Ovary (tissue), 7 donors: ENCODE measurements at regions not wholly inside any gene's neighbourhood (a gene's known extent, or its start where the extent isn't known, plus 50 kb on each side); places are given as distances from the start of the nearest gene placed in this dataset.

Source experiments
- DNase-seq, 5 donors: peaks; one replicate each; pipeline ENCODE4 v3.0.0-alpha.2; 2019 to 2020
- H3K27ac ChIP-seq, 2 donors: fragments of 200-600 bp; one replicate each; pipeline versions ENCODE4 v1.5.1 to v1.8.0; 2019 to 2022
- H3K27me3 ChIP-seq: fragments of 200-600 bp; one replicate; pipeline ENCODE4 v1.8.0; 2022
- H3K36me3 ChIP-seq: fragments of 200-600 bp; sonication (generic); one replicate; pipeline ENCODE4 v1.5.1; 2019
- H3K4me1 ChIP-seq: one replicate; pipeline ENCODE4 v1.8.1; 2013; ENCODE audit warnings: mild to moderate bottlenecking, moderate library complexity; ENCODE audit not compliant: insufficient read depth
- H3K4me3 ChIP-seq: fragments of 200-600 bp; sonication (generic); one replicate; pipeline ENCODE4 v1.5.1; 2017
- H3K9me3 ChIP-seq, 2 donors: fragments of 200-600 bp in 1 of 2; sonication (generic) in 1 of 2; one replicate each; pipeline versions ENCODE4 v1.5.1 to v1.8.1; 2013 to 2019; ENCODE audit warnings: mild to moderate bottlenecking in 1 of 2, moderate library complexity in 1 of 2
- CTCF ChIP-seq, 3 donors: fragments of 450-650 bp in 2 of 3; fragments of 200-600 bp in 1 of 3; IDR thresholded peaks; one replicate each; pipeline versions ENCODE4 v1.5.1 to v1.8.0; 2016 to 2022; ENCODE audit warnings: antibody characterized with exemption in 3 of 3, mild to moderate bottlenecking in 1 of 3
- EP300 ChIP-seq: sonication (generic); formaldehyde crosslinking; IDR thresholded peaks from one replicate; pipeline ENCODE4 v1.6.1; 2017; ENCODE audit warnings: antibody characterized with exemption
- POLR2A ChIP-seq: fragments of 450-650 bp; IDR thresholded peaks from one replicate; pipeline ENCODE4 v1.6.1; 2017; ENCODE audit warnings: antibody characterized with exemption, mild to moderate bottlenecking, moderate library complexity
- WGBS, 3 donors: extraction: QIAGEN DNeasy Blood & Tissue Kit in 1 of 3; methylation state at CpG; one replicate each; pipeline versions ENCODE4 v1.1.5 to v1.1.7; 2013 to 2017; 5-methylcytosine and 5-hydroxymethylcytosine counted together
- intact Hi-C, 4 donors: fragments of 100-400 bp; cut with DNase I; formaldehyde crosslinking; loops; one replicate each; pipeline versions ENCODE4 v1.11.0 to v1.15.1; 2022 to 2023
- donor health status: DM: no; HTN: no; CAD: no; lungs with moderate emphysema.
- donor health status: DM: no; HTN: no; CAD: no.
- donor health status: Bipolar disorder and iron deficiency.
- donor health status: DM: no; HTN: no; CAD: no.
- donor health status: DM: yes; HTN: yes; CAD: no.

- TF ChIP-seq EP300 (no peak), CTCF (IDR thresholded peaks at IDR 0.05) (no peak), POLR2A (no peak)
- no peak for DNase-seq
- Histone ChIP-seq H3K27me3 (no peaks in the 10 kb centered on the region), H3K9me3 (no peaks in the 10 kb centered on the region), H3K4me1 (no peaks in the 10 kb centered on the region), H3K36me3 (no peaks in the 10 kb centered on the region), H3K27ac (no peak overlapping the region), H3K4me3 (no peak overlapping the region)
- intact Hi-C loops = no loop called here
- 87 to 93% (median 87%) methylated on average over 7 of the region's 7 CpGs for WGBS, 3 donors
Observed at GRCh38 chr20:48528346-48528745, 299.5 kb downstream of the PREX1 start.

GRCh38 chr20:48527771-48528170, 300.0 kb downstream of the PREX1 start:
- DNase-seq = no peak
- H3K4me3 ChIP-seq = no peak overlapping the region
- H3K27me3 ChIP-seq = no peaks in the 10 kb centered on the region
- intact Hi-C loops = no loop called here
- WGBS, 3 donors = 77 to 84% (median 81%) methylated on average over 10 to 11 of the region's 11 CpGs
- H3K27ac ChIP-seq = no peak overlapping the region
- no peaks in the 10 kb centered on the region for H3K9me3 ChIP-seq
- TF ChIP-seq EP300 (no peak), CTCF (IDR thresholded peaks at IDR 0.05) (no peak), POLR2A (no peak)
- no peaks in the 10 kb centered on the region for H3K4me1 ChIP-seq
- H3K36me3 ChIP-seq = no peaks in the 10 kb centered on the region

GRCh38 chr20:48526936-48527335, 300.9 kb downstream of the PREX1 start:
- Histone ChIP-seq H3K9me3 (no peaks in the 10 kb centered on the region), H3K27me3 (no peaks in the 10 kb centered on the region), H3K4me3 (no peak overlapping the region), H3K4me1 (no peaks in the 10 kb centered on the region), H3K36me3 (no peaks in the 10 kb centered on the region), H3K27ac (no peak overlapping the region)
- TF ChIP-seq POLR2A (no peak), EP300 (no peak), CTCF (IDR thresholded peaks at IDR 0.05) (no peak)
- intact Hi-C loops = no loop called here
- 60 to 70% (median 66%) methylated on average over 9 of the region's 9 CpGs for WGBS, 3 donors
- no peak for DNase-seq

GRCh38 chr20:48525400-48525799, 302.4 kb downstream of the PREX1 start:
- intact Hi-C loops = no loop called here
- H3K4me1 ChIP-seq = no peaks in the 10 kb centered on the region
- no peak overlapping the region for H3K27ac ChIP-seq
- no peaks in the 10 kb centered on the region for H3K36me3 ChIP-seq
- no peak for TF ChIP-seq CTCF (IDR thresholded peaks at IDR 0.05)
- no peak for TF ChIP-seq EP300
- no peak for TF ChIP-seq POLR2A
- no peaks in the 10 kb centered on the region for H3K27me3 ChIP-seq
- H3K9me3 ChIP-seq = no peaks in the 10 kb centered on the region
- H3K4me3 ChIP-seq = no peak overlapping the region
- 86 to 96% (median 91%) methylated on average over 2 of the region's 2 CpGs for WGBS, 3 donors
- DNase-seq = no peak

- no peak for TF ChIP-seq CTCF (IDR thresholded peaks at IDR 0.05)
- no peak for TF ChIP-seq EP300
- no peak for TF ChIP-seq POLR2A
Observed at GRCh38 chr20:48524582-48524981, 303.2 kb downstream of the PREX1 start.

More at GRCh38 chr20:48524582-48524981, 303.2 kb downstream of the PREX1 start:
- 85 to 88% (median 86%) methylated on average over 5 of the region's 5 CpGs for WGBS, 3 donors
- DNase-seq = no peak
- intact Hi-C loops = no loop called here
- Histone ChIP-seq H3K4me1 (no peaks in the 10 kb centered on the region), H3K27ac (no peak overlapping the region), H3K9me3 (no peaks in the 10 kb centered on the region), H3K27me3 (no peaks in the 10 kb centered on the region), H3K4me3 (no peak overlapping the region), H3K36me3 (no peaks in the 10 kb centered on the region)
